IMR-90 (cell line): ENCODE measurements at regions not wholly inside any gene's neighbourhood (a gene's known extent, or its start where the extent isn't known, plus 50 kb on each side); places are given as distances from the start of the nearest gene placed in this dataset.

Experiments
- ATAC-seq: fragments of 200-7000 bp; cut with Tn5 transposase; 2 replicates; pipeline ENCODE4 v1.9.1; 2020; ENCODE audit warnings: low read depth, mild to moderate bottlenecking, moderate library complexity
- BruUV-seq: library from RNA; stranded (reverse); fragments of 400-500 nt; replicated peaks from 2 replicates; lab custom pipeline; 2021; lab: Mats Ljungman, UMichigan
- CTCF ChIA-PET: fragments of 300-600 bp; formaldehyde crosslinking; extraction: SDS; loops from one replicate; lab custom pipeline; 2021; ENCODE audit warnings: antibody characterized with exemption; lab: Yijun Ruan, JAX
- POLR2A ChIA-PET: fragments of 300-600 bp; sonication (Branson Sonifier 250); formaldehyde crosslinking; loops from one replicate; lab custom pipeline; 2022; ENCODE audit warnings: antibody characterized with exemption; ENCODE audit not compliant: unreplicated experiment; lab: Charles Lee
- DNase-seq: peaks from one replicate; pipeline ENCODE4 v3.0.0; 2013
- H2AFZ ChIP-seq: replicated peaks from 2 replicates; pipeline ENCODE3; 2013; ENCODE audit warnings: low read length, mild to moderate bottlenecking; ENCODE audit not compliant: poor library complexity
- H2AK5ac ChIP-seq: 2 replicates; pipeline ENCODE4 v1.6.1; 2013; ENCODE audit warnings: low read depth, low read length, inconsistent platforms
- H2AK9ac ChIP-seq: replicated peaks from 2 replicates; pipeline ENCODE3; 2013; ENCODE audit warnings: mild to moderate bottlenecking, low read depth, low read length, moderate library complexity; ENCODE audit not compliant: poor library complexity
- H2BK120ac ChIP-seq: 2 replicates; pipeline ENCODE4 v1.6.1; 2013; ENCODE audit warnings: low read depth, low read length, inconsistent platforms
- H2BK15ac ChIP-seq: 3 replicates; pipeline ENCODE4 v1.6.1; 2013; ENCODE audit warnings: low read depth, low read length, inconsistent platforms
- H2BK20ac ChIP-seq: 2 replicates; pipeline ENCODE4 v1.6.1; 2013; ENCODE audit warnings: low read depth, mild to moderate bottlenecking, inconsistent platforms, low read length, moderate library complexity
- H2BK5ac ChIP-seq: 2 replicates; pipeline ENCODE4 v1.6.1; 2013; ENCODE audit warnings: mild to moderate bottlenecking, low read depth, low read length, inconsistent platforms; ENCODE audit not compliant: poor library complexity, severe bottlenecking
- H3K14ac ChIP-seq: replicated peaks from 2 replicates; pipeline ENCODE4 v1.6.1; 2013; ENCODE audit warnings: low read depth, low read length, inconsistent platforms
- H3K18ac ChIP-seq: 2 replicates; pipeline ENCODE4 v1.6.1; 2013; ENCODE audit warnings: low read depth, low read length, control low read depth
- H3K23ac ChIP-seq: 2 replicates; pipeline ENCODE4 v1.6.1; 2013; ENCODE audit warnings: low read depth, low read length, inconsistent platforms
- H3K27ac ChIP-seq: 2 replicates; pipeline ENCODE4 v1.5.1; 2013; ENCODE audit warnings: mild to moderate bottlenecking, control low read depth, low read length; ENCODE audit not compliant: insufficient read depth
- H3K27me3 ChIP-seq: 2 replicates; pipeline ENCODE4 v1.6.1; 2013; ENCODE audit warnings: low read length; ENCODE audit not compliant: control insufficient read depth, insufficient read depth
- H3K36me3 ChIP-seq: 2 replicates; pipeline ENCODE4 v1.6.1; 2013; ENCODE audit warnings: low read length, mixed read lengths; ENCODE audit not compliant: control insufficient read depth, insufficient read depth
- H3K4ac ChIP-seq: 2 replicates; pipeline ENCODE4 v1.6.1; 2013; ENCODE audit warnings: low read depth, low read length, inconsistent platforms
- H3K4me1 ChIP-seq: 2 replicates; pipeline ENCODE4 v1.6.1; 2013; ENCODE audit warnings: low read length, mixed read lengths; ENCODE audit not compliant: control insufficient read depth, insufficient read depth
- H3K4me2 ChIP-seq: 2 replicates; pipeline ENCODE4 v1.6.1; 2013; ENCODE audit warnings: low read depth, mild to moderate bottlenecking, control low read depth, low read length, moderate library complexity
- H3K4me3 ChIP-seq: 2 replicates; pipeline ENCODE4 v1.5.1; 2013; ENCODE audit warnings: low read depth, mild to moderate bottlenecking, control low read depth, low read length, moderate library complexity; ENCODE audit not compliant: insufficient read depth
- H3K56ac ChIP-seq: 2 replicates; pipeline ENCODE4 v1.6.1; 2013; ENCODE audit warnings: low read length, inconsistent platforms; ENCODE audit not compliant: insufficient read depth; ENCODE audit errors: extremely low read depth
- H3K79me1 ChIP-seq, 2 experiments: 2 replicates each; pipeline ENCODE4 v1.6.1; 2013; ENCODE audit warnings: low read length in 2 of 2, inconsistent platforms in 1 of 2, low read depth in 1 of 2
- H3K9ac ChIP-seq: 2 replicates; pipeline ENCODE4 v1.6.1; 2013; ENCODE audit warnings: low read depth, low read length, control low read depth
- H3K9me1 ChIP-seq: 2 replicates; pipeline ENCODE4 v1.6.1; 2013; ENCODE audit warnings: low read length, inconsistent platforms; ENCODE audit not compliant: insufficient read depth
- H3K9me3 ChIP-seq: 2 replicates; pipeline ENCODE4 v1.6.1; 2013; ENCODE audit warnings: low read length; ENCODE audit not compliant: control insufficient read depth, insufficient read depth
- H4K20me1 ChIP-seq: 2 replicates; pipeline ENCODE4 v1.6.1; 2013; ENCODE audit warnings: low read length, inconsistent platforms; ENCODE audit not compliant: insufficient read depth
- H4K5ac ChIP-seq: 2 replicates; pipeline ENCODE4 v1.6.1; 2013; ENCODE audit warnings: mild to moderate bottlenecking, low read depth, low read length, control low read depth
- H4K8ac ChIP-seq, 2 experiments: 2 replicates each; pipeline ENCODE4 v1.6.1; 2013; ENCODE audit warnings: low read depth in 2 of 2, low read length in 2 of 2, control low read depth in 1 of 2, inconsistent platforms in 1 of 2
- H4K91ac ChIP-seq: 2 replicates; pipeline ENCODE4 v1.6.1; 2013; ENCODE audit warnings: low read depth, low read length, inconsistent platforms; ENCODE audit not compliant: insufficient read depth
- CEBPB ChIP-seq: IDR thresholded peaks from 2 replicates; pipeline ENCODE4 v1.6.1; 2012; ENCODE audit warnings: low read depth, low read length, improper control_type of control experiment
- CHD1 ChIP-seq: IDR thresholded peaks from 2 replicates; pipeline ENCODE4 v1.6.1; 2012; ENCODE audit warnings: low read depth, low read length, improper control_type of control experiment
- ELK1 ChIP-seq: fragments of 150-350 bp; IDR thresholded peaks from 2 replicates; pipeline ENCODE4 v1.6.1; 2016; ENCODE audit warnings: low read depth, mild to moderate bottlenecking, low read length, moderate library complexity, borderline replicate concordance
- FOS ChIP-seq: fragments of 150-350 bp; IDR thresholded peaks from 2 replicates; pipeline ENCODE4 v1.6.1; 2016; ENCODE audit warnings: low read depth, low read length
- MXI1 ChIP-seq: IDR thresholded peaks from 2 replicates; pipeline ENCODE4 v1.6.1; 2012; ENCODE audit warnings: low read depth, mild to moderate bottlenecking, low read length, moderate library complexity, borderline replicate concordance
- NFE2L2 ChIP-seq: fragments of 150-350 bp; IDR thresholded peaks from 2 replicates; pipeline ENCODE4 v1.6.1; 2016; ENCODE audit warnings: low read depth, mild to moderate bottlenecking, low read length
- POLR2A ChIP-seq: IDR thresholded peaks from 2 replicates; pipeline ENCODE4 v1.6.1; 2012; ENCODE audit warnings: mild to moderate bottlenecking, low read depth, low read length
- RCOR1 ChIP-seq: IDR thresholded peaks from 2 replicates; pipeline ENCODE4 v1.6.1; 2012; ENCODE audit warnings: mild to moderate bottlenecking, low read length, improper control_type of control experiment; ENCODE audit not compliant: insufficient replicate concordance
- RFX5 ChIP-seq: IDR thresholded peaks from 2 replicates; pipeline ENCODE4 v1.8.0; 2012; ENCODE audit warnings: low read depth, mild to moderate bottlenecking, low read length, moderate library complexity
- SMC3 ChIP-seq: fragments of 150-350 bp; IDR thresholded peaks from 2 replicates; pipeline ENCODE4 v1.6.1; 2016; ENCODE audit warnings: low read depth, mild to moderate bottlenecking, antibody characterized with exemption, low read length, moderate library complexity
- USF2 ChIP-seq: fragments of 150-350 bp; IDR thresholded peaks from 2 replicates; pipeline ENCODE4 v1.6.1; 2017; ENCODE audit warnings: mild to moderate bottlenecking, antibody characterized with exemption, low read length, low read depth
- WGBS, 2 experiments: methylation state at CpG; one replicate each; pipeline versions ENCODE4 v1.1.5 to v1.1.7; 2013; ENCODE audit warnings: missing lambda C conversion rate in 2 of 2; ENCODE audit not compliant: insufficient read length in 1 of 2; ENCODE audit errors: extremely low coverage in 2 of 2; 5-methylcytosine and 5-hydroxymethylcytosine counted together
- dilution Hi-C: fragments of 300-500 bp; cut with HindIII; formaldehyde crosslinking; loops from one replicate; pipeline ENCODE4 v1.14.3; 2018; ENCODE audit warnings: low sequenced_read_pairs; ENCODE audit not compliant: unreplicated experiment
- in situ Hi-C: fragments of 300-500 bp; cut with MboI; formaldehyde crosslinking; loops from 3 replicates; pipeline ENCODE4 v1.14.3; 2019; ENCODE audit warnings: low sequenced_read_pairs, inconsistent platforms, mixed read lengths
- intact Hi-C: fragments of 100-400 bp; cut with micrococcal nuclease; formaldehyde crosslinking; loops from 2 replicates; pipeline ENCODE4 v1.10.0; 2022

GRCh38 chr6:68256391-68256790 lies 378.7 kb upstream of the ADGRB3 start:
- Histone ChIP-seq H2AK5ac (no peak overlapping the region), H3K4me3 (no peak overlapping the region), H3K18ac (no peak overlapping the region), H4K91ac (no peak overlapping the region), H3K9ac (no peak overlapping the region), H3K9me3 (peaks cover 8% of the 10 kb centered on the region), H3K4me1 (no peaks in the 10 kb centered on the region), H4K20me1 (no peaks in the 10 kb centered on the region), H3K79me1 (no peaks in the 10 kb centered on the region), H2BK15ac (no peak overlapping the region), H4K5ac (no peak overlapping the region), H3K14ac (no peak overlapping the region), H3K36me3 (no peaks in the 10 kb centered on the region), H2BK120ac (no peak overlapping the region), H3K27ac (no peak overlapping the region), H3K4ac (no peak overlapping the region), H3K9me1 (no peaks in the 10 kb centered on the region), H2AFZ (no peak overlapping the region), H3K56ac (no peak overlapping the region), H4K8ac (no peak overlapping the region), H3K4me2 (no peak overlapping the region), H2BK5ac (no peak overlapping the region), H2AK9ac (no peak overlapping the region), H3K27me3 (no peaks in the 10 kb centered on the region), H3K23ac (no peak overlapping the region), H2BK20ac (no peak overlapping the region)
- intact Hi-C loops (no loop called here), dilution Hi-C loops (no loop called here), in situ Hi-C loops (no loop called here)
- DNase-seq: no peak
- WGBS, 2 experiments: no CpG with 5 or more reads among the region's 2 CpGs
- ATAC-seq: no peak
- POLR2A ChIA-PET: no interaction called here
- CTCF ChIA-PET: no interaction called here
- no peak for TF ChIP-seq RFX5
- no peak for TF ChIP-seq ELK1
- TF ChIP-seq CEBPB: no peak
- no peak for TF ChIP-seq CHD1
- TF ChIP-seq USF2: no peak
- no peak for TF ChIP-seq SMC3
- no peak for TF ChIP-seq FOS
- no peak for TF ChIP-seq NFE2L2
- no peak for TF ChIP-seq RCOR1
- TF ChIP-seq MXI1: no peak
- TF ChIP-seq POLR2A: no peak
- no TSS peak for BruUV-seq
